ENCODE measurements at regions not wholly inside any gene's neighbourhood (a gene's known extent, or its start where the extent isn't known, plus 50 kb on each side); places are given as distances from the start of the nearest gene placed in this dataset.
A peak's percentile ranks its signal among the peaks of the same experiment; 100 is the strongest.

GRCh38 chr13:73987618-73988017 is 146.6 kb downstream of the KLF12 start:
- CTCF ChIA-PET = no interaction called here
- ATAC-seq (no peak), DNase-seq (ENCODE audit: low spot score) (no peak)
- TF ChIP-seq ZNF532 (CRISPR knock-in tag; IDR thresholded peaks at IDR 0.05; ENCODE audit: borderline replicate concordance) (no peak), IRF2 (CRISPR knock-in tag; IDR thresholded peaks at IDR 0.05; ENCODE audit: borderline replicate concordance, low read depth) (no peak), SP1 (CRISPR knock-in tag; conservative IDR thresholded peaks at IDR 0.05) (no peak), ZNF138 (CRISPR knock-in tag; conservative IDR thresholded peaks at IDR 0.05) (no peak), EMX1 (CRISPR knock-in tag; IDR thresholded peaks at IDR 0.05) (no peak)
- H3K4me3 Mint-ChIP-seq = no peak overlapping the region
- peaks cover 33% of the 10 kb centered on the region for H3K4me1 Mint-ChIP-seq
- no peak overlapping the region for H3K27ac Mint-ChIP-seq
- no peaks in the 10 kb centered on the region for H3K36me3 Mint-ChIP-seq
- POLR2A ChIA-PET = no interaction called here
- H3K9me3 Mint-ChIP-seq = no peaks in the 10 kb centered on the region
- no peaks in the 10 kb centered on the region for H3K27me3 Mint-ChIP-seq (ENCODE audit: low read depth)

- no peak for TF ChIP-seq ERG (CRISPR knock-in tag; IDR thresholded peaks at IDR 0.05)
- no peak for TF ChIP-seq PRRX2 (CRISPR knock-in tag; IDR thresholded peaks at IDR 0.05)
- TF ChIP-seq, protein P1, sequence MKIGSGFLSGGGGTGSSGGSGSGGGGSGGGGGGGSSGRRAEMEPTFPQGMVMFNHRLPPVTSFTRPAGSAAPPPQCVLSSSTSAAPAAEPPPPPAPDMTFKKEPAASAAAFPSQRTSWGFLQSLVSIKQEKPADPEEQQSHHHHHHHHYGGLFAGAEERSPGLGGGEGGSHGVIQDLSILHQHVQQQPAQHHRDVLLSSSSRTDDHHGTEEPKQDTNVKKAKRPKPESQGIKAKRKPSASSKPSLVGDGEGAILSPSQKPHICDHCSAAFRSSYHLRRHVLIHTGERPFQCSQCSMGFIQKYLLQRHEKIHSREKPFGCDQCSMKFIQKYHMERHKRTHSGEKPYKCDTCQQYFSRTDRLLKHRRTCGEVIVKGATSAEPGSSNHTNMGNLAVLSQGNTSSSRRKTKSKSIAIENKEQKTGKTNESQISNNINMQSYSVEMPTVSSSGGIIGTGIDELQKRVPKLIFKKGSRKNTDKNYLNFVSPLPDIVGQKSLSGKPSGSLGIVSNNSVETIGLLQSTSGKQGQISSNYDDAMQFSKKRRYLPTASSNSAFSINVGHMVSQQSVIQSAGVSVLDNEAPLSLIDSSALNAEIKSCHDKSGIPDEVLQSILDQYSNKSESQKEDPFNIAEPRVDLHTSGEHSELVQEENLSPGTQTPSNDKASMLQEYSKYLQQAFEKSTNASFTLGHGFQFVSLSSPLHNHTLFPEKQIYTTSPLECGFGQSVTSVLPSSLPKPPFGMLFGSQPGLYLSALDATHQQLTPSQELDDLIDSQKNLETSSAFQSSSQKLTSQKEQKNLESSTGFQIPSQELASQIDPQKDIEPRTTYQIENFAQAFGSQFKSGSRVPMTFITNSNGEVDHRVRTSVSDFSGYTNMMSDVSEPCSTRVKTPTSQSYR (CRISPR knock-in tag; IDR thresholded peaks at IDR 0.05) = no peak
- Mint-ChIP-seq H3K4me1 (peaks cover 18% of the 10 kb centered on the region), H3K4me3 (no peak overlapping the region), H3K27ac (no peak overlapping the region), H3K9me3 (no peaks in the 10 kb centered on the region), H3K27me3 (ENCODE audit: low read depth) (no peaks in the 10 kb centered on the region), H3K36me3 (no peaks in the 10 kb centered on the region)
- ATAC-seq = no peak
- ChIA-PET POLR2A (no interaction called here), CTCF (no interaction called here)
- DNase-seq (ENCODE audit: low spot score) = no peak
Measured at GRCh38 chr13:73985783-73986182, 148.4 kb downstream of the KLF12 start.

DNA sequence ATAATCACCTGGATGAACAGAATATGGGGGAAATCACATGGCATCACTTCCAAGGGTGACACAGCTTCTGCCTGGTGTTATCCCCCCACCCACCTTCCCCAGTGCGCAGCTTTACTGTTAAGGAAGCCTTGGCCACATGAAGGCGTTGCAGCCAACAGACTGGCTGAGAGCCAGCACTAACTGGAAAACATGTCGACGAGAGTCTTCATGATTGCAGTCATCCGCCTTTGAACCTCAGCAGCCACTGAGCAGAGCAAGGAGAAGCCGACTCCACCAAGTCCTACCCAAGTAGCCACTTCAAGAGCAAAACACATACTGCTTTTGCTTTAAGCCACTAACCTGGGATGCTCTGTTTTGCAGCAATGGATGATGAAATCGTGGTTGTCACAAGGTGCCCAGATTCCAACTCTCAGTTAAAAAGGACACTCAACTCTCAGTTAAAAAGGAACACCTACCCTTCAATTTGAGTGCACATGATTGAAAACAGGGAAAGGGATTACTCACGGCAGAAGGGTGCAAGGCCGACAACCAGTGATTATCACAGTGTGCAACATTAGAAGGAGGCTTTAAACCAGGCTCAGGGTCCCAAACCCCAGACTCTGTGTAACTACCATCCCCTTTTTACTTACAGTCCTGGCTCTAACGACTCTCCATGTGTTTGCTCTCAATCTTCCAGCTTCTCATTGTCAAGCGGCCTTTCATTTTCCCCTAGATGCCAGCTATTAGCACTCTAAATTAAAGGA is 149.1 kb downstream of the KLF12 start:
- ChIA-PET CTCF (interaction anchor here (1.0 to 1.2 kb wide), 3 partner anchors 10 to 302 kb away, joined by 3 to 6 read pairs (median 4); no protein-coding TSS in a partner anchor), POLR2A (no interaction called here)
- Mint-ChIP-seq H3K4me1 (peaks cover 18% of the 10 kb centered on the region), H3K9me3 (no peaks in the 10 kb centered on the region), H3K36me3 (no peaks in the 10 kb centered on the region), H3K4me3 (no peak overlapping the region), H3K27ac (peak overlapping the region; percentile 53; the same call in 1 of the 2 replicates), H3K27me3 (ENCODE audit: low read depth) (no peaks in the 10 kb centered on the region)
- DNase-seq (ENCODE audit: low spot score) (no peak), ATAC-seq (peak; percentile 77)
- TF ChIP-seq SMAD4 (CRISPR knock-in tag; IDR thresholded peaks at IDR 0.05) (no peak), ZBTB43 (CRISPR knock-in tag; IDR thresholded peaks at IDR 0.05) (no peak)
- TF ChIP-seq, protein P2, sequence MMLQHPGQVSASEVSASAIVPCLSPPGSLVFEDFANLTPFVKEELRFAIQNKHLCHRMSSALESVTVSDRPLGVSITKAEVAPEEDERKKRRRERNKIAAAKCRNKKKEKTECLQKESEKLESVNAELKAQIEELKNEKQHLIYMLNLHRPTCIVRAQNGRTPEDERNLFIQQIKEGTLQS (CRISPR knock-in tag; conservative IDR thresholded peaks at IDR 0.05) = no peak

Measured in WTC11 (cell line).